Transverse colon (tissue), 3 donors: ENCODE measurements at regions not wholly inside any gene's neighbourhood (a gene's known extent, or its start where the extent isn't known, plus 50 kb on each side); places are given as distances from the start of the nearest gene placed in this dataset.

ENCODE experiments used
- CTCF ChIP-seq, 5 experiments: fragments of 200-600 bp in 3 of 5; fragments of 450-650 bp in 2 of 5; sonication (generic) in 3 of 5; IDR thresholded peaks; 1 replicate in 2 of 5; 2 replicates in 3 of 5; pipeline ENCODE4 v1.5.1; 2016 to 2017; ENCODE audit warnings: antibody characterized with exemption in 5 of 5, inconsistent platforms in 3 of 5, mild to moderate bottlenecking in 2 of 5, moderate library complexity in 1 of 5
- EP300 ChIP-seq: sonication (generic); formaldehyde crosslinking; IDR thresholded peaks from one replicate; pipeline ENCODE4 v1.6.1; 2017; ENCODE audit warnings: antibody characterized with exemption, low read depth
- POLR2A ChIP-seq: fragments of 450-650 bp; IDR thresholded peaks from one replicate; pipeline ENCODE4 v1.6.1; 2016; ENCODE audit warnings: antibody characterized with exemption, mild to moderate bottlenecking, moderate library complexity

DNA sequence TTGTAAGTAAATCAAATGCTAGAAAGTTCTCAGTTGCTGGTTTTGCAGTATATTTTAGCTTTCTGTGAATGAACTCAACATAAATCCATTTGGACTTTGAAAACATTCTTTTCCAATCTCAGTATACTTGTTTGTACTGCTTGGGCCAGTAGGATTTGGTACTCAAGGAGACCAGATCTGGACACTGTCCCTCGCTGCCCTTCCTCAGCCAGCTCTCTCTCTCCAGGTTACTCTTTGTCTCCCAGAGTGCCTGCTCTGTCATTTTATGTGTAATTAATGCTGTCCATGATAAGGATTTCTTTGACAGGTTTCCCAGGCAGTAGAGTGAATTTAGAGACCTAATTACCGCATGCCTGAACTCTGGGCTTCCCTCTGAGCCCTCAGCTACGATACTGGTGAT lies 344.6 kb upstream of the SGCD start:
- TF ChIP-seq CTCF (IDR thresholded peaks at IDR 0.05) (no peak), POLR2A (no peak), EP300 (no peak)
